ENCODE measurements at regions not wholly inside any gene's neighbourhood (a gene's known extent, or its start where the extent isn't known, plus 50 kb on each side); places are given as distances from the start of the nearest gene placed in this dataset.

- no peaks in the 10 kb centered on the region for H3K9me3 ChIP-seq (ENCODE audit: low read depth)
- TF ChIP-seq CTCF (IDR thresholded peaks at IDR 0.05) (no peak), EZH2 (IDR thresholded peaks at IDR 0.05) (no peak), EZH2phosphoT487 (IDR thresholded peaks at IDR 0.05) (no peak)
- no peak overlapping the region for H2AFZ ChIP-seq (replicated peaks)
- no peaks in the 10 kb centered on the region for H3K27me3 Mint-ChIP-seq (ENCODE audit: insufficient read depth, low read depth)
- H3F3A ChIP-seq (ENCODE audit: low read depth) = no peaks in the 10 kb centered on the region
- H3K4me3 ChIP-seq = no peak overlapping the region
- H3K27ac Mint-ChIP-seq = no peak overlapping the region
- no peak overlapping the region for H3K4me3 Mint-ChIP-seq
- no peak overlapping the region for H3K4me2 ChIP-seq
- H3K27ac ChIP-seq = no peak overlapping the region
- H3K9ac ChIP-seq = no peak overlapping the region
- no peaks in the 10 kb centered on the region for H3K36me3 Mint-ChIP-seq
- no peaks in the 10 kb centered on the region for H3K79me2 ChIP-seq (ENCODE audit: low read depth)
- no peaks in the 10 kb centered on the region for H3K4me1 Mint-ChIP-seq
- DNase-seq (ENCODE audit: low spot score) = no peak
- H3K27me3 ChIP-seq = no peaks in the 10 kb centered on the region
- no peaks in the 10 kb centered on the region for H3K9me3 Mint-ChIP-seq
- no peaks in the 10 kb centered on the region for H3K36me3 ChIP-seq
- no peaks in the 10 kb centered on the region for H4K20me1 ChIP-seq (ENCODE audit: low read depth)
- H3K4me1 ChIP-seq = no peaks in the 10 kb centered on the region
Measured at GRCh38 chr4:173767650-173768049, 237.6 kb upstream of the HAND2 start.

GRCh38 chr4:173766171-173766600 is 236.2 kb upstream of the HAND2 start:
- no peak overlapping the region for H3K27ac Mint-ChIP-seq
- no peaks in the 10 kb centered on the region for H3K27me3 Mint-ChIP-seq (ENCODE audit: insufficient read depth, low read depth)
- H3K4me1 Mint-ChIP-seq = no peaks in the 10 kb centered on the region
- no peak overlapping the region for H3K4me2 ChIP-seq
- H4K20me1 ChIP-seq (ENCODE audit: low read depth) = no peaks in the 10 kb centered on the region
- no peaks in the 10 kb centered on the region for H3K36me3 ChIP-seq
- H3K27ac ChIP-seq = no peak overlapping the region
- peak overlapping the region; percentile 23 for H2AFZ ChIP-seq (replicated peaks)
- H3F3A ChIP-seq (ENCODE audit: low read depth) = no peaks in the 10 kb centered on the region
- TF ChIP-seq EZH2phosphoT487 (IDR thresholded peaks at IDR 0.05) = no peak
- no peak for TF ChIP-seq CTCF (IDR thresholded peaks at IDR 0.05)
- TF ChIP-seq EZH2 (IDR thresholded peaks at IDR 0.05) = no peak
- no peaks in the 10 kb centered on the region for H3K9me3 ChIP-seq (ENCODE audit: low read depth)
- no peaks in the 10 kb centered on the region for H3K9me3 Mint-ChIP-seq
- no peak for DNase-seq (ENCODE audit: low spot score)
- no peaks in the 10 kb centered on the region for H3K27me3 ChIP-seq
- H3K9ac ChIP-seq = no peak overlapping the region
- H3K4me3 ChIP-seq = no peak overlapping the region
- no peak overlapping the region for H3K4me3 Mint-ChIP-seq
- no peaks in the 10 kb centered on the region for H3K79me2 ChIP-seq (ENCODE audit: low read depth)
- no peaks in the 10 kb centered on the region for H3K36me3 Mint-ChIP-seq
- H3K4me1 ChIP-seq = no peaks in the 10 kb centered on the region

- Histone ChIP-seq H3K79me2 (ENCODE audit: low read depth) (no peaks in the 10 kb centered on the region), H3K4me2 (no peak overlapping the region), H3K4me1 (no peaks in the 10 kb centered on the region), H3K9me3 (ENCODE audit: low read depth) (no peaks in the 10 kb centered on the region), H2AFZ (replicated peaks) (no peak overlapping the region), H3K36me3 (no peaks in the 10 kb centered on the region), H3K9ac (no peak overlapping the region), H4K20me1 (ENCODE audit: low read depth) (no peaks in the 10 kb centered on the region), H3K27ac (no peak overlapping the region), H3K27me3 (no peaks in the 10 kb centered on the region), H3K4me3 (no peak overlapping the region), H3F3A (ENCODE audit: low read depth) (no peaks in the 10 kb centered on the region)
- Mint-ChIP-seq H3K36me3 (no peaks in the 10 kb centered on the region), H3K27me3 (ENCODE audit: insufficient read depth, low read depth) (no peaks in the 10 kb centered on the region), H3K4me3 (no peak overlapping the region), H3K4me1 (no peaks in the 10 kb centered on the region), H3K9me3 (no peaks in the 10 kb centered on the region), H3K27ac (no peak overlapping the region)
- no peak for DNase-seq (ENCODE audit: low spot score)
- no peak for TF ChIP-seq EZH2 (IDR thresholded peaks at IDR 0.05)
Measured at GRCh38 chr4:173765751-173766150, 235.7 kb upstream of the HAND2 start.

DNA sequence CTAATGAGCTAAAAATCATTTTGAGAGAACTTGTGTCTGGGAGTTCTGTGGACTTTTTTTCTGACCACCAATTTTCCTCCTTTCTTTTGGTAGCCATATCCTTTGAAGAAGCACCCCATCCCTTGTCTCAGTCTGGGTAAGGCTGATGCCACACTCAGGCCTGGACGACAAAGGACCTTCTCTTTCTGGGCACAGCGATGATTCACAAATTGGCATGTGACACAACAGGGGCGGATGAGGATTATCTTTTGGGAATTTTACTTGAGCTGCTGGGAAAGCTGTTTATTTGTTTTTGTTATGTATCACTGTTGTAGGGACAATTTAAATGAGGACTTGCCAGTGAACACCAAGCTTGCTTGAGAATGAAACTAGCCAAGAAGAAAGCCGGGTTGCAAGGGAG is 233.4 kb upstream of the HAND2 start:
- H3K4me3 ChIP-seq = no peak overlapping the region

More for the DNA sequence above, 233.4 kb upstream of the HAND2 start:
- Mint-ChIP-seq H3K27ac (no peak overlapping the region), H3K4me3 (no peak overlapping the region), H3K36me3 (no peaks in the 10 kb centered on the region), H3K9me3 (no peaks in the 10 kb centered on the region), H3K4me1 (no peaks in the 10 kb centered on the region), H3K27me3 (ENCODE audit: insufficient read depth, low read depth) (no peaks in the 10 kb centered on the region)
- no peak overlapping the region for H3K4me2 ChIP-seq
- no peak overlapping the region for H3K27ac ChIP-seq
- no peaks in the 10 kb centered on the region for H3K4me1 ChIP-seq
- no peaks in the 10 kb centered on the region for H3K79me2 ChIP-seq (ENCODE audit: low read depth)
- TF ChIP-seq CTCF (IDR thresholded peaks at IDR 0.05) (no peak), EZH2 (IDR thresholded peaks at IDR 0.05) (no peak), EZH2phosphoT487 (IDR thresholded peaks at IDR 0.05) (no peak)
- no peak overlapping the region for H3K9ac ChIP-seq
- H3K9me3 ChIP-seq (ENCODE audit: low read depth) = no peaks in the 10 kb centered on the region
- H3K36me3 ChIP-seq = no peaks in the 10 kb centered on the region
- H4K20me1 ChIP-seq (ENCODE audit: low read depth) = no peaks in the 10 kb centered on the region
- DNase-seq (ENCODE audit: low spot score) = no peak
- peak overlapping the region; percentile 44 for H2AFZ ChIP-seq (replicated peaks)
- no peaks in the 10 kb centered on the region for H3K27me3 ChIP-seq
- H3F3A ChIP-seq (ENCODE audit: low read depth) = no peaks in the 10 kb centered on the region
